ENCODE measurements at regions not wholly inside any gene's neighbourhood (a gene's known extent, or its start where the extent isn't known, plus 50 kb on each side); places are given as distances from the start of the nearest gene placed in this dataset.

DNA sequence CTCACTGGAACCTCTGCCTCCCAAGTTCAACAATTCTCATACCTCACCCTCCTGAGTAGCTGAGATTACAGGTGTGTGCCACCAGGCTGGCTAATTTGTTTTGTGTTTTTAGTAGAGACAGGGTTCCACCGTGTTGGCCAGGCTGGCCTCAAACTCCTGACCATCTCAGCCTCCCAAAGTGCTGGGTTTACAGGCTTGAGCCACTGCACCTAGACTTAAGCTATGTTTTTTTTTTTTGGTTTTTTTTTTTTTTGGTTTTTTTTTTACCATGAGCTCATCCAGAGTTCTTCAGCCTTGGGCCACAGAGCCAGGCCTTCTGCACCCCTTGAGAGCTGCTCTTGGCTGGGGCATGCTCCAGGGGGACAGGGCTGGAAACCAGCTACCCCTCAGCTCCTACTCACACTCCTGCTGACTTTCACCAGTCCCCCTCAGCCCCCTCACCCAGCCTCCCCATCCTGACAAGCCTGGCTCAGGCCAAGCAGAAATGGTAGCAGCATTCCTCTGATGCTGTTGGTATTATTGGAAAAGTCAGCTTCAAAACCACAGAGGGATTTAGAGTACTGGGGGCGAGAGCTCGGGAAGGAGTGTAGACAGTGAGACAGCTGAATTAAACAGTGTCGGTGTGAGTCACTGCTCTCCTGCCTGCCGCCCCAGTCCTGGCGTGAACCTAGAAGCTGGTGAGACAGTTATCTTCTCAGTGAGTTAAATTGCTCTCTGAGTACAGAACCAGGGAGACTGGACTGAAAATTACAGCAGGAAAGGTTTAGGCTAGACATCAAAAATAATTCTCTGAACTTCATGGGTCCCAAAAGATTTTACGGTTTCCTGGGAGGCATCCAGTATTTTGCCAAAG, 63.7 kb downstream of the NAV1 start:
- TF ChIP-seq, protein P1, sequence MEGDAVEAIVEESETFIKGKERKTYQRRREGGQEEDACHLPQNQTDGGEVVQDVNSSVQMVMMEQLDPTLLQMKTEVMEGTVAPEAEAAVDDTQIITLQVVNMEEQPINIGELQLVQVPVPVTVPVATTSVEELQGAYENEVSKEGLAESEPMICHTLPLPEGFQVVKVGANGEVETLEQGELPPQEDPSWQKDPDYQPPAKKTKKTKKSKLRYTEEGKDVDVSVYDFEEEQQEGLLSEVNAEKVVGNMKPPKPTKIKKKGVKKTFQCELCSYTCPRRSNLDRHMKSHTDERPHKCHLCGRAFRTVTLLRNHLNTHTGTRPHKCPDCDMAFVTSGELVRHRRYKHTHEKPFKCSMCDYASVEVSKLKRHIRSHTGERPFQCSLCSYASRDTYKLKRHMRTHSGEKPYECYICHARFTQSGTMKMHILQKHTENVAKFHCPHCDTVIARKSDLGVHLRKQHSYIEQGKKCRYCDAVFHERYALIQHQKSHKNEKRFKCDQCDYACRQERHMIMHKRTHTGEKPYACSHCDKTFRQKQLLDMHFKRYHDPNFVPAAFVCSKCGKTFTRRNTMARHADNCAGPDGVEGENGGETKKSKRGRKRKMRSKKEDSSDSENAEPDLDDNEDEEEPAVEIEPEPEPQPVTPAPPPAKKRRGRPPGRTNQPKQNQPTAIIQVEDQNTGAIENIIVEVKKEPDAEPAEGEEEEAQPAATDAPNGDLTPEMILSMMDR (IDR thresholded peaks at IDR 0.05) = no peak
- TF ChIP-seq EZH2phosphoT487 (IDR thresholded peaks at IDR 0.05) = no peak
- TF ChIP-seq EZH2 (IDR thresholded peaks at IDR 0.05) = no peak
